GM10248 (cell line): ENCODE measurements at regions not wholly inside any gene's neighbourhood (a gene's known extent, or its start where the extent isn't known, plus 50 kb on each side); places are given as distances from the start of the nearest gene placed in this dataset.
"Not testable (repeated sequence)": the region's sequence is repeated elsewhere in the genome, so short reads cannot be mapped to it uniquely, and the experiment has no call there.

Experiments used
- CTCF ChIA-PET: fragments of 300-600 bp; sonication (Branson Sonifier 250); formaldehyde crosslinking; extraction: SDS; loops from one replicate; lab custom pipeline; 2021; ENCODE audit warnings: antibody characterized with exemption; lab: Yijun Ruan, JAX
- POLR2A ChIA-PET: fragments of 350-650 bp; sonication (Branson Sonifier 250); formaldehyde crosslinking; extraction: SDS; loops from one replicate; lab custom pipeline; 2020; ENCODE audit warnings: antibody characterized with exemption; lab: Yijun Ruan, JAX
- DNase-seq: peaks from one replicate; pipeline ENCODE4 v3.0.0; 2012; ENCODE audit errors: extremely low spot score
- TF ChIP-seq, protein P1 (sequence below): IDR thresholded peaks from 2 replicates; pipeline ENCODE4 v1.5.1; 2012; ENCODE audit warnings: mild to moderate bottlenecking, low read depth; ENCODE audit errors: extremely low read depth, missing control alignments, control extremely low read depth

DNA sequence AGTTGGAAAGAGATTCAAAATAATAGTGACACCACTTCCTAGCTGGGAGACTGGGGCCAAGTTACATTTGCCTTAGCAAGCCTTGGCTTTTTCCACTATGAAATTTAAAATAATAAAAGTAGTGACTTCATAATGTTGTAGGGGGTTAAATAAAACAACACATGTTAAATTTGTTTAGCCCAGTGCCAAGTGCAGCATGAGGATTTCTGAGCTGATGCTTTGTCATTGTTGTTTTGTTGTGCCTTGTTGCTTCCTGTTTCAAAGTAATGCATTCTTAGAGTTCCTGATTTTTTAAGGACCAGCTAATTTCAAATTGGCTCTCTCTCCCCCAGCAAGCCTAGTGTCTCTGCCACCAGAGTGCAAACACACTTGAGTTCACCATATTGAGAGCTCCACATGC lies 270.7 kb upstream of the PAPPA start:
- ChIA-PET POLR2A (no interaction called here), CTCF (interaction anchor here (0.8 to 1.3 kb wide), 4 partner anchors 10 to 694 kb away, joined by 3 to 4 read pairs (median 3); no protein-coding TSS in a partner anchor)
- TF ChIP-seq, protein P1, sequence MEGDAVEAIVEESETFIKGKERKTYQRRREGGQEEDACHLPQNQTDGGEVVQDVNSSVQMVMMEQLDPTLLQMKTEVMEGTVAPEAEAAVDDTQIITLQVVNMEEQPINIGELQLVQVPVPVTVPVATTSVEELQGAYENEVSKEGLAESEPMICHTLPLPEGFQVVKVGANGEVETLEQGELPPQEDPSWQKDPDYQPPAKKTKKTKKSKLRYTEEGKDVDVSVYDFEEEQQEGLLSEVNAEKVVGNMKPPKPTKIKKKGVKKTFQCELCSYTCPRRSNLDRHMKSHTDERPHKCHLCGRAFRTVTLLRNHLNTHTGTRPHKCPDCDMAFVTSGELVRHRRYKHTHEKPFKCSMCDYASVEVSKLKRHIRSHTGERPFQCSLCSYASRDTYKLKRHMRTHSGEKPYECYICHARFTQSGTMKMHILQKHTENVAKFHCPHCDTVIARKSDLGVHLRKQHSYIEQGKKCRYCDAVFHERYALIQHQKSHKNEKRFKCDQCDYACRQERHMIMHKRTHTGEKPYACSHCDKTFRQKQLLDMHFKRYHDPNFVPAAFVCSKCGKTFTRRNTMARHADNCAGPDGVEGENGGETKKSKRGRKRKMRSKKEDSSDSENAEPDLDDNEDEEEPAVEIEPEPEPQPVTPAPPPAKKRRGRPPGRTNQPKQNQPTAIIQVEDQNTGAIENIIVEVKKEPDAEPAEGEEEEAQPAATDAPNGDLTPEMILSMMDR = no peak
- no peak for DNase-seq

DNA sequence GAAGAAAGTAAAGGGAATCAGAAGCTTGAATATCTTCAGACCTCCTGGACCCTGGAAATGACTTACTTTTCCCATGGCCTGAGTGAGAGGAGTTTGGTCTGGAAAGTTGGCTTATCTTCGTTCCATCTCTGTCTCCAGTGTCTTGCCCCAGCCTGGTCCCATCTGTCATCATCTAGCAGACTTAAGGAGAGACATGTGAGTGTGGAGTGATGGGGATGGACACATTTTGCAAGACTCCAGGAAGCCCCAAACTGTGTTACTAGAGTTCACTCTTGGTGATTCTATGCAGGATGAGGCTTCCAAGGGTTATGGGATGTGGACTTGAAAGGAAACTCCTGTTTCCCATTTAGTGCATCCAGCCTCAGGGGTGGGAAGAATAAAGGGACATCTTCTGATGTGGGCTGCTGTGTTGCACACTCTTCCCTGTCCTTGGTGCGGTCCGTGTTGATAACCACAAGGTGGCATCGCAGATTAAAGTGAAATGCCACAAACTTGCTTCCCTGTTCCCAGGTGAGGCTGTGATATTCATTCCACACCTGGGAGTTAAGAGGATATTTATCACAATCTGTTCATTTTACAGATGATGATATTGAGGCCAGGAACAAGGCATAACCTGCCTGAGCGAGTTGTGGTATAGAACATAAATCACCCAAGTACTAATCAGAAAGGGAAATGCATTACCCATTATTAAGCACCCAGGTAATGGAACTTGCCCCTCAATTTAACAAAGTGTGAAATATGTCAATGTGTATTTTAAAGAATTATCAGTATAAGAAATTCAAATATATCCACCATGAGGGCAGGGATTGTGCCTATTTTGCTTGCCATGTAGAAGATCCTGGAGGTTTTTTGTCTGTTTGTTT lies 269.9 kb upstream of the PAPPA start:
- CTCF ChIA-PET = interaction anchor here (1.0 to 1.3 kb wide), 3 partner anchors 11 to 693 kb away, joined by 3 to 4 read pairs (median 3); no protein-coding TSS in a partner anchor
- TF ChIP-seq, protein P1 = peak; percentile 24
- POLR2A ChIA-PET = no interaction called here
- no peak for DNase-seq

DNA sequence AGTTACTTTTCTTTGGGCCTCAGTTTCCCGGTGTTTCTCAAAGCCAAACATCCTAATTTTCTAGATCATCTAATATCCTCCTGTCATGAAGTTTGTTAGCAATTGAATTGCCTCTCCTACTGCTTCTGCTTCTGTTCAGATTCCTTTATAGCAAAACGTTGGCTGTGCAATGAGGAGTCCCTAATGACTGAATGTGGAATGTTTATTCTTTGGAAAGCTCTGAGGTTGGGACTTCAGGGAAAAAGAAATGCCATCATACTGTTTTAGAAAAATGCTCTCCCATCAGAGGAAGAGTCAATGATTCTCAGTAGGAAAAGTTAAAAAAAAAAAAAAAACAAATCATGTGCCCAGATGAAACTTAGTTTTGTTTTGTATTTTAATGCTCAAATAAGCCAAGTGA lies 268.7 kb upstream of the PAPPA start:
- DNase-seq = no peak
- ChIA-PET CTCF (interaction anchor here (0.7 kb wide), 1 partner anchor 685 kb away, joined by 3 read pairs; no protein-coding TSS in a partner anchor), POLR2A (no interaction called here)
- TF ChIP-seq, protein P1 = no peak

DNA sequence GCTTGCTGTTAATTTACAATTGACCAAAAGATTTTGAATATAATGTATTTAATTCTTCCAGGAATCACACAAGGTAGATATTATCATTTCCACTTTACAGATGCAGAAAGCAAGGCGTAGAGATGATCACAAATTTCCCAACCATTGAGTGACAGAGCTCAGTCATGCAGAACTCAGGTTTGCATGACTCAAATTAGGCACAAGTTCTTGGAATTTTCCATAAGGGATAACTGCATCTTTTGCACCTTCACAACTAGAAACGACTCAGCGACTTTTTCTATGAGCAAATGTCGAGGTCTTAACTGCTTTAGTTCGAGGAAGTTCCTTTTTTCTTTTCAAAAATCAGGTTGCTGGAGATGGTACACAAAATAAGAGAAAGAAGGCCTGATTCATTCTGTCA lies 265.5 kb upstream of the PAPPA start:
- TF ChIP-seq, protein P1 = no peak
- ChIA-PET CTCF (no interaction called here), POLR2A (no interaction called here)
- DNase-seq = no peak

DNA sequence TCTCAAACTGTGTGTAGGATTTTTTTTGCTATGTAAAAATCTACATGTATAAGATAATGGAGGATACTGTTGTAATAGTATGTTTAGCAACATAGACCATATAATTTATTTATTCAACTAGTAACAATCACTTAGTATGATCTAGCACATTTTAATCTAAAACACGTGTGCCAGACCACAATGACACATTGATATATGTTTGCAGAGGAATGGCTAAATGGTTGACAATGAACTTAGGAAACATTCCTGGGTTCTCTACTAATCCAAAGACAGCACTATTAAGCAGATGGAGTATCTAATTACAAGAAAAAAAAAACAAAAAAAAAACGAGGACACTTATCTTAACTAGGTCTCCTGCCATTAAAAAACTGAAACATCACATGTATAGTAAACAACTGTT lies 261.7 kb upstream of the PAPPA start:
- POLR2A ChIA-PET = no interaction called here
- DNase-seq = no peak
- CTCF ChIA-PET = no interaction called here
- TF ChIP-seq, protein P1 = no peak

DNA sequence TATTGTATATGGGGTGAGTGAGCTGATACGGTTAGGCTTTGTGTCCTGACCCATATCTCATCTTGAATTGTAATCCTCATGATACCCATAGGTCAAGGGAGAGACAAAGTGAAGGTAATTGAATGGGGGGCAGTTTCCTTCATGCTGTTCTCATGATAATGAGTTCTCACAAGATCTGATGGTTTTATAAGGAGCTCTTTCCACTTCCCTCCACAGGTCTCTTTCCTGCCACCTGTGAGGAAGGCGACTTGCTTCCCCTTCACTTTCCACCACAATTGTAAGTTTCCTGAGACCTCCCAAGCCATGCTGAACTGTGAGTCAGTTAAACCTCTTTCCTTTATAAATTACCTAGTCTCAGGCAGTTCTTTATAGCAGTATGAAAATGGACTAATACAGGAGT lies 255.1 kb upstream of the PAPPA start:
- DNase-seq, POLR2A ChIA-PET, CTCF ChIA-PET: not testable (repeated sequence)

DNA sequence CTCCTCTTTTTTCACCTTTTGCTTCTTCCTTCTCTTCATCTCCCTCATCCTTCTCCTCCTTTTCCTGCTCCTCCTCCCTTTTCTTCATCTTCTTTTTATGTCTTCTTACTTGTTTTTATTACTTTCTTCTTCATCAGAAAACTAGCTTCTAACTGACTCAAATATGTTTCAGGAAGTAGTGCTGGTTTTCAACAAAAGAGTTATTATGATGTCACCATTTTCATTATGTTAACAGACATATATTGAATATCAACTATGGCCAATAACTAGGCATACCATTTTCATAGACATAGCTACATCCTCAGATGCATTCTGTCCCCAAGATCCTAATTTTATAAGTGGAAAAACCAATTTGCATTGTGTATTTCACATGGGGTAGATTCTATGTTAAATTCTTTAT lies 252.9 kb upstream of the PAPPA start:
- ChIA-PET POLR2A (no interaction called here), CTCF (interaction anchor here (1.4 kb wide), 2 partner anchors 8 to 86 kb away, joined by 3 read pairs; no protein-coding TSS in a partner anchor)
- TF ChIP-seq, protein P1 = no peak
- DNase-seq = no peak
